GM12864 (cell line): ENCODE measurements at regions not wholly inside any gene's neighbourhood (a gene's known extent, or its start where the extent isn't known, plus 50 kb on each side); places are given as distances from the start of the nearest gene placed in this dataset.
A peak's percentile ranks its signal among the peaks of the same experiment; 100 is the strongest.
"Not testable (repeated sequence)": the region's sequence is repeated elsewhere in the genome, so short reads cannot be mapped to it uniquely, and the experiment has no call there.

Source experiments
- DNase-seq: peaks from one replicate; pipeline ENCODE4 v3.0.0-alpha.2; 2011; ENCODE audit warnings: low read depth
- H3K4me3 ChIP-seq: 2 replicates; pipeline ENCODE4 v1.5.1; 2011; ENCODE audit warnings: mild to moderate bottlenecking, low read depth, low read length, control low read depth
- CTCF ChIP-seq: IDR thresholded peaks from 2 replicates; pipeline ENCODE4 v1.5.1; 2011; ENCODE audit warnings: low read depth, mild to moderate bottlenecking, moderate library complexity, low read length, control low read depth, inconsistent platforms; ENCODE audit errors: missing control alignments

GRCh38 chr11:38884145-38884865 lies 2286.3 kb upstream of the RAG2 start:
- no peak for DNase-seq
- no peak overlapping the region for H3K4me3 ChIP-seq
- no peak for TF ChIP-seq CTCF

- TF ChIP-seq CTCF, result no peak
- H3K4me3 ChIP-seq, result no peak overlapping the region
- DNase-seq, result no peak
Measured at GRCh38 chr11:38867338-38867737, 2269.3 kb upstream of the RAG2 start.

- TF ChIP-seq CTCF, result no peak
- no peak overlapping the region for H3K4me3 ChIP-seq
- DNase-seq, result no peak
Measured at GRCh38 chr11:38865922-38866321, 2267.9 kb upstream of the RAG2 start.

- no peak overlapping the region for H3K4me3 ChIP-seq
- no peak for DNase-seq
- TF ChIP-seq CTCF, result no peak
Measured at GRCh38 chr11:38842991-38843390, 2245.0 kb upstream of the RAG2 start.

- no peak for DNase-seq
- H3K4me3 ChIP-seq, result no peak overlapping the region
- TF ChIP-seq CTCF, result no peak
Measured at GRCh38 chr11:38839071-38839470, 2241.0 kb upstream of the RAG2 start.

- H3K4me3 ChIP-seq, result no peak overlapping the region
- DNase-seq, result no peak
- TF ChIP-seq CTCF, result no peak
Measured at GRCh38 chr11:38835966-38836365, 2237.9 kb upstream of the RAG2 start.

GRCh38 chr11:38824573-38824972 lies 2226.5 kb upstream of the RAG2 start:
- DNase-seq, result no peak
- no peak overlapping the region for H3K4me3 ChIP-seq
- peak; percentile 13 for TF ChIP-seq CTCF

GRCh38 chr11:38821786-38822185 lies 2223.8 kb upstream of the RAG2 start:
- H3K4me3 ChIP-seq, DNase-seq: not testable (repeated sequence)
